ENCODE measurements at regions not wholly inside any gene's neighbourhood (a gene's known extent, or its start where the extent isn't known, plus 50 kb on each side); places are given as distances from the start of the nearest gene placed in this dataset.
A peak's percentile ranks its signal among the peaks of the same experiment; 100 is the strongest.

GRCh38 chr6:121847806-121848522, 412.5 kb downstream of the GJA1 start:
- no peak overlapping the region for H3K4me3 Mint-ChIP-seq
- peaks cover 27% of the 10 kb centered on the region for H3K4me1 Mint-ChIP-seq
- no peaks in the 10 kb centered on the region for H3K36me3 Mint-ChIP-seq (ENCODE audit: low read depth)
- TF ChIP-seq CTCF (IDR thresholded peaks at IDR 0.05) = no peak
- peaks cover 3% of the 10 kb centered on the region for H3K9me3 Mint-ChIP-seq
- no peaks in the 10 kb centered on the region for H3K27me3 Mint-ChIP-seq (ENCODE audit: low read depth, poor library complexity)
- H3K27ac Mint-ChIP-seq = peak overlapping the region; percentile 52
- DNase-seq = no peak

GRCh38 chr6:121848523-121849255, 413.2 kb downstream of the GJA1 start:
- Mint-ChIP-seq H3K36me3 (ENCODE audit: low read depth) (no peaks in the 10 kb centered on the region), H3K4me1 (peaks cover 27% of the 10 kb centered on the region), H3K27ac (peak overlapping the region; percentile 52), H3K27me3 (ENCODE audit: low read depth, poor library complexity) (no peaks in the 10 kb centered on the region), H3K4me3 (no peak overlapping the region), H3K9me3 (peaks cover 3% of the 10 kb centered on the region)
- TF ChIP-seq CTCF (IDR thresholded peaks at IDR 0.05) = no peak
- DNase-seq = no peak

- peak; percentile 70 for DNase-seq
- Mint-ChIP-seq H3K27me3 (ENCODE audit: low read depth, poor library complexity) (no peaks in the 10 kb centered on the region), H3K27ac (no peak overlapping the region), H3K36me3 (ENCODE audit: low read depth) (no peaks in the 10 kb centered on the region), H3K4me3 (no peak overlapping the region), H3K4me1 (peaks cover 27% of the 10 kb centered on the region), H3K9me3 (peaks cover 3% of the 10 kb centered on the region)
- TF ChIP-seq CTCF (IDR thresholded peaks at IDR 0.05) = peak; percentile 82
Measured at GRCh38 chr6:121849477-121849876, 414.0 kb downstream of the GJA1 start.

GRCh38 chr6:121851056-121851455, 415.6 kb downstream of the GJA1 start:
- TF ChIP-seq CTCF (IDR thresholded peaks at IDR 0.05) = no peak
- peak overlapping the region; percentile 0 for H3K27ac Mint-ChIP-seq
- DNase-seq = peak; percentile 4
- no peaks in the 10 kb centered on the region for H3K36me3 Mint-ChIP-seq (ENCODE audit: low read depth)
- peaks cover 27% of the 10 kb centered on the region for H3K4me1 Mint-ChIP-seq
- no peak overlapping the region for H3K4me3 Mint-ChIP-seq
- no peaks in the 10 kb centered on the region for H3K27me3 Mint-ChIP-seq (ENCODE audit: low read depth, poor library complexity)
- peaks cover 3% of the 10 kb centered on the region for H3K9me3 Mint-ChIP-seq

- H3K4me1 Mint-ChIP-seq = peaks cover 24% of the 10 kb centered on the region
- H3K36me3 Mint-ChIP-seq (ENCODE audit: low read depth) = no peaks in the 10 kb centered on the region
- no peak overlapping the region for H3K27ac Mint-ChIP-seq
- no peak overlapping the region for H3K4me3 Mint-ChIP-seq
- H3K27me3 Mint-ChIP-seq (ENCODE audit: low read depth, poor library complexity) = no peaks in the 10 kb centered on the region
- DNase-seq = no peak
- peaks cover 6% of the 10 kb centered on the region for H3K9me3 Mint-ChIP-seq
- no peak for TF ChIP-seq CTCF (IDR thresholded peaks at IDR 0.05)
Measured at GRCh38 chr6:121853686-121854085, 418.2 kb downstream of the GJA1 start.

All from nephron progenitor cell (in vitro differentiated cells).